HG03025 (cell line): ENCODE measurements at regions not wholly inside any gene's neighbourhood (a gene's known extent, or its start where the extent isn't known, plus 50 kb on each side); places are given as distances from the start of the nearest gene placed in this dataset.
"Not testable (repeated sequence)": the region's sequence is repeated elsewhere in the genome, so short reads cannot be mapped to it uniquely, and the experiment has no call there.

Source experiments
- ATAC-seq: cut with Tn5 transposase; IDR thresholded peaks from one replicate; pipeline ENCODE4 v1.9.1; 2021; ENCODE audit warnings: mild to moderate bottlenecking, moderate library complexity; ENCODE audit not compliant: unreplicated experiment, low FRiP score

DNA sequence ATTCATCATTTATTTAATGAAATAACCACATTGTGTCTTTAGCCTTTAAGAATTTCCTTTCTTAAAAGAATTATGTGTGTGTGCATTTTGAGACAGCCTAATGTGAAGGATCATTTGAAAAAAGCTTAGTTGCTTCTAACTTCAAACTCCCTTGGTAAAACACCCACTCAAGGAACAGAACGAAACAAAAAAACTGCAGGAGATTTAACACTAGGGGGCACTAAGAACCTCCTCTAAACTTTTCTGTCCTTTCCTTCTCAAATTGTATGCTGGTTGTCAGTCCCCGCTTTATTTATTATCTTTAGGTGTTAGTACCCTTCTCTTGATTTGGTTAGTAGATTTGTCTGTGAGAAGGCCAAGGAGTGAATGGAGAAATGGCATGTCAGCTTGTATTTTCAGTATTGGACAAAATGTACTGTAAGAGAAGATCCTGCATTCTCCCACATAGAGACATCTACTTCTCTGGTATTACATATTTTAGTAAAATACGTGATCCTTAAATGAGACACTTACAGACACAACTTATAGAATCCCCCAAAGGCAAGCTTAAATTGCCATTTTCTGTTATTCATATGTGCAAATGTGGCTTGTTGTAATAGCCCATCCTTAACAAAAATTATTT, 229.7 kb downstream of the MRPS30 start:
- peak; percentile 59 for ATAC-seq

DNA sequence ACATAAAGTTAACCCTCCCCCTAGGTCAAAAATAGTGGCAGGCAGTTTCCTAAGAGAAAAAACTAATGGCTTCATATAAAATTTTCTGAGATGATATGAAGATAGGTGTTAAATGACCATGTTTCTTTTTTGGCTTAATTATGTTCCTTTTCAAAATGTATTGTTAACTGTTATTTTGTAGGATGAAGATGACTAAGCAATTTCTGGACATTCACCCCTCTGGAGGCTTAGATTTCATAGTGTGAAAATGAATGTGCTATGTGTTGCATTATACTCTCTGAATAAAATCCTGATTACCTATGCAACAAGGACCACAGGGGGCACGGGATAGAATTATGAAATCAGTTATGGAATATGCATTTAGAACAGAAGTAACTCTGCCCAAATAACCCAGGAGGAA, 233.5 kb downstream of the MRPS30 start:
- ATAC-seq = no peak

DNA sequence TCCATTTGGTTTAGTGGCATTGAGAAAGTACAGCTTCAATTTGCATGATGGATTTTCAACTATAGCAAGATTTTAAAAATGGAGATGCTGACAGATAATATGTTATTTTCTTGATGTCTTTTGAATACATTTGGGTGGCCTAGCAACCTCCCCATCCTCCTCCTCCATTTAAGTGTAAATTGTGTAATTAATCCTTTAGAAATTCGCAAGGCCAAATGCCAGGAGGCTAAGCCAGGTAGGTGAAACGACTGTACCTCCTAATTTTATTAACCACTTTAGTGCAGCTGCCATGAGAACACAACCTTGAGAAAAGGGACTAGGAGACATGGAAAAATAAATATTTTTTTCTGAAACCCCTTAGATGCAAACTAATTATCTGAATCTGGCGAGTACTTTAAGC, 248.8 kb downstream of the MRPS30 start:
- no peak for ATAC-seq

DNA sequence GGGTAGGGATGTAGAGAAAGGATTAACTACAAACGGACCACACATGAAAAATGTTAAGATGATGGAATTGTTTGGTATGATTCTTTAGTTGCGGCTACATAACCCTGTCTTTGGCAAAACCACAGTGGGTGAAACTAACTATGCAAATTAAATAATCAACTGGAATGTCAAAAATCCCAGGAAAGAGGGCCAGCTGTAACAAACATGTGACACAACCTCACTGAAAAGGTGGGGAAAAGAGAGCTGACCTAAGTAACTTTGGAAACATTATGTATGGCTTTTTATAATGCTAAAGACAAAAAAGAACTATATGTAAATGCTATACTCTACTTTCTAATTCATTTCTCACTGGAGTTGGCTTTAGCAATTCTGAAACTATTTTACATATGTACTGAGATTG, 252.0 kb downstream of the MRPS30 start:
- ATAC-seq = no peak

DNA sequence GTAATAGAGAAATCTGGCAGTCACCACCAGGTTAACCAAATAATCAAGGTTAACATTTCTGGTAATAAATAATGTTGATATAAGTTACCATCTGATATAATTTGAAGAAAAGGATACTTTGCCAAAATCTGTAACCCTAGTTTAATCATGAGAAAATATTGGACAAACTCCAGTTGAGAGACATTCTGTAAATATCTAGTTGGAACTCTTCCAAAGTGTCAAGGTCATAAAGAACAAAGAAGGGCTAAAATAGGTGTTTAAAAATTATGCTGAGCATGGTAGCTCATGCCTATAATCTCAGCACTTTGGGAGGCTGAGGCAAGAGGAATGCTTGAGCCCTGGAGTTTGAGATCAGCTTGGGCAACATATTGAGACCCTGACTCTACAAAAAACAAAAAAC, 253.3 kb downstream of the MRPS30 start:
- no peak for ATAC-seq

DNA sequence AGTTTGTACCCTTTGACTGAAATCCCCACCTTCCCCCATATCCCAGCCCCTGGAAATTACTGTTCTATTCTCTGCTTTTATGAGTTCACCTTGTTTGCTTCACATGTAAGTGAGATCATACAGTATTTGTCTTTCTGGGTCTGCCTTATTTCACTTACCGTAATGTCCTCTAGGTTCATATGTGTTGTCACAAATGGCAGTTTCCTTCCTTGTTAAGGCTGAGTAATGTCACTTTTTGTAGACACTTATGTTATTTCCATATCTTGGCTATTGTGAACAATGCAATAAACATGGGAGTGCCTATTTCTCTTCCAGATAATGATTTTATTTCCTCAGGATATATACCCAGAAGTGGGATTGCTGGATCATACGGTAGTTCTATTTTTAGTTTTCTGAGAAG, 272.3 kb downstream of the MRPS30 start:
- ATAC-seq = no peak

DNA sequence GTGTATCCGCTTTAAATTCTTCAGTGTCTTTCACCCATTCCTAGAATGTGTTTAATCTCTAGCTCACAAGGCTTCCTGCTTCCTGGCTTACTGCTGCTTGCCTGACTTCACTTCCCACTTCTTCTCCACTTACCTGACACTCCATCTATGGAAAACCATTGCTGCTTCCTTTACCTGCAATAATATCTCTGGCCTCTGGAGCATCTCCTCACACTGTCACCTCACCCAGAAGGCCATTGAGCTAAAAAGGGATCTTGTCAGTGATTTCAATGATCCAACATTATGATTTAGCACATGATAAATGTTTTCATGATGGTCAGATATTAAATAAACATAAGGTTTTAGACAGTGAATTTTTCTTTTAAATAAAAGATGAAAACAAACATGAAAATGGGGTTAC, 281.1 kb downstream of the MRPS30 start:
- ATAC-seq = no peak

DNA sequence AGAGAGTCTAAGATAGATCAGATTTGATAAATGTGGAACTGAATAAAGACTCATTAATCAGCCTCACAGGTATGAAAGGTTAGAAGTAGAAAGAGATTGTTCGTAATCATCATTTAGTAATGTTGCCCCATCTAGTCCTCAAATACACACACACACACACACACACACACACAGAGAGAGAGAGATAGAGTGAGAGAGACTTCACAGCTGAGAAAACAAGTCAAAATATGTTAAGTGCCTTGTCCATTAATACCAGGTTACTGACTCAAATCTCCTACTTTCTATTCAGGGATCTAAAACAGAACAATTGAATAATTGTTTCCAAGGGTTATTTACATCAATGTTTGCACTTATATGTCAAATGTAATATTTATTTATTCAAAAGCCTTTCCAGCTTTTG, 284.6 kb downstream of the MRPS30 start:
- no peak for ATAC-seq

DNA sequence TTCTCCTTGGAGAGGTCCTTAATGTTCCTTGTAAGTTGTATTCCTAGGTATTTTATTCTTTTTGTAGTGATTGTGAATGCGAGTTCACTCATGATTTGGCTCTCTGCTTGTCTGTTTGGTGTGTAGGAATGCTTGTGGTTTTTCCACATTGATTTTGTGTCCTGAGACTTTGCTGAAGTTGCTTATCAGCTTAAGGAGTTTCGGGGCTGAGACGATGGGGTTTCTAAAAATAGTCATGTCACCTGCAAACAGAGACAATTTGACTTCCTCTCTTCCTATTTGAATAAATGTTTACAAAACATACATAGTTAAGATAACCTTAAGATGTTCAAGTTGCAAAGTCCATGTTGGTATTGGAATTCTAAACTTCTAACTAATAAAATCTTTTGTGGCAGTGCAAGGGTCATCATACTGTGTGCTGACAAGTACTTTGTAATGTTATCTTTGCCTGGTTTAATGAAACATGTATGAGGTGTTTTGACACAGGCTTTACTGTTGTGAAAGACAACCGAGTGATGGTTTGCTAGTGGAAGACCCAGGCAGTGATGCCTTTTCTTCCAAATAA, 286.2 kb downstream of the MRPS30 start:
- no peak for ATAC-seq

DNA sequence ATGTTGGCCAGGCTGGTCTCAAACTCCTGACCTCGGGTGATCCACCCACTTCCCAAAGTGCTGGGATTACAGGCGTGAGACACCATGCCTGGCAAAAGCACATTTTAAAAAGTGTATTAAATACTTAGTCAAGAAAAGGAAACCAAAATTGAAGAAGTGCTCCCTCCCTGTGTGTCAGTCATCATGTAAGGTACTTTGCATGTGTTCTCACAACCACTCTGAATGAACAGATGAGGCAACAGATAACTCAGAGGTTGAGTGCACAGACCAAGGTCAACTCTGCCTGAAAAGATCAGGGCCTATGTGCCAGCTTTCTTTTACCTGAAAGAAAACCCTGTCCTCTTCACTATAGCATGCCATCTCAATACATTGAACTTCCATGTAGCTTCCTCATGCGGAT, 289.7 kb downstream of the MRPS30 start:
- ATAC-seq = peak; percentile 79

DNA sequence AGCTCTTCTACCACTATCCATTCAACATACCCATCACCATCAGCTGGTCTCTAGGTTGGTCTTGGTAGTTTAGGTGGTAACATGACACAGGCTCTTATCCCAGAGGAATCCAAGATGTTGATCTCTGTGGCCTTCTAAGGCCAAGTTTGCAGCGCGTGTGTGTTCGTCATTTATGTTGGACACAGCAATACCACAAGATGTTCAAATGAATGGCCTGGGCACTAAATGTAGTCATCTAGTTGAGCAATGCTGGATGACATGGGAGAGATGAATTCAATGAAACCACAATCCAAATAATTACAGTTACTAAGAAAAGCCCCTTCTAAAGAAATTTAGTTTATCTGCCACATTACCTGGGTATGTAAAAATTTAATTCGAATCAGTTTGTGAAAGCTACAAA, 292.4 kb downstream of the MRPS30 start:
- no peak for ATAC-seq

DNA sequence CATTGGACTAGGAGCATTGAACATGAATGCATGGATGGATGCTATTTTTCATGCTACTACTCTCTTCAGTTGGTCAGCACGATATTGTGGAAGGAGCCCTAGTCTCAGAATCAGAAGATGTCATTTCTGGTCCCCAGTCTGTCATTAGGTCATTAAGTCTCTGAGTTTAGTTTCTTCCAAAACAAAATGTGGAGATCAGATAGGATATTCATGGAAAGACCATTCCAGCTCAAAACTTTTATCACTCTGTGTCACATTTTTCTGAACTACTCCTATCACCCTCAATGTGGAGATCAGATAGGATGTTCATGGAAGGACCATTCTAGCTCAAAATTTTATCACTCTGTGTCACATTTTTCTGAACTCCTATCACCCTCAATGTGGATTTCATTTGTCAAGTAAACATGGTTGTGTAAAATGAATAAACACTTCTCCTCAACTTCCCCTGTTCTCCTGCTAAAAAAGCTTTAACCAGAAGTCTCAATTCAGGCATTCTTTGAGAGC, 296.8 kb downstream of the MRPS30 start:
- no peak for ATAC-seq

DNA sequence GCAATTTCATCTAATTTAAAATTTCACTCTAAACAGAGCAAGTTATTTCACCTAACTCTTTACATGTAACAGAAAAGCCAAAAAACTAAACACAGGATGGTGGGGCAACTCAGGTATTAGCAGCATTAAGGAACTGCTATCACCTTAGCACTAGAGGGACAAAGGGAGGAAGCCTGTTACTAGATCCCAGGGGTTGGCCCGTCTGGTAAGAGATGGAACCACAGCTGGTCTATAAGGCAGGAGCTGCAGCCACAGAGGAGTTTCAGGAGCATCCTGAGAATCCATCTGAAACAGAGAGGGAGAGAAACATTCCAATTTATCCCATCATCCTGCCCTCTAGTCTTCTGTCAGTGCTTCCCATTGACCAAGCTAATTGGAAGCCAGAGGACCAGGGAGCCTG, 300.3 kb downstream of the MRPS30 start:
- ATAC-seq = no peak

DNA sequence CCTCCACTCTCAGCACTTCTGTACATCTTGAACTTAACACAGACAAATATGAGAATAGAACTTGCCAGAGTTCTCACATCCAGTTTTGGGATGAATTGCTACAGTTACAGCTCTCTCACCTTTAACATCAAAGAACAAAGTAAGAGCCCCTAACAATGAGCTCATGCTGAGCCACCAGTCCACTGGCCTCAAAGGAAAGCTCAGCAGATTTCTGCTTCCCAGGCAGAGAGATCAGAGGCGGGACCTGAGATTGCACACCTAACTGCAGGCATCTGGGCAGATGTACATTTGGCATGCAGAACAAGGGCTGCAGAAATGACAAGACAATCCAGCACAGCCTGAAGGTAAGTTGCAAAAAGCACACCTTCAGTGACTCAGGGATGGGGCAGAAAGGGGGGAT, 300.9 kb downstream of the MRPS30 start:
- no peak for ATAC-seq

DNA sequence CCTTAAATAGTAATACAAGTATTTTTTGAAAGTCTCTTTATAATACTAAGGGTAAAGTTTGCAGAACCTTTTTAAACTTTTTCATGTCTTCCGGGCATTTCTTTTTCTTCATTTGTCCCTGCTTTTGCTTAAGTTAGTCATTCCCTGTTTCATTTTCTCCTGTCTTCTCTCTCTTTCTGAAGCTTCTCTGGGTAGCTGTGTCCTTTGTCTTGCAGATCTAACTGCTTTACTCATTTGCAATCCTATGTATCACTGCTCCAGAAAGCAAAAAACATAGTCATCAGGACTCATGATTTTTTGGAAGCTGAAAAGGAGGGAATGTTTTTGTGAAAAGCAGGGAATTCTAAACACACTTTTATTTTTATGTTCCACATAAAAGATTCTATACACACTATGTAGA, 301.7 kb downstream of the MRPS30 start:
- ATAC-seq = no peak

DNA sequence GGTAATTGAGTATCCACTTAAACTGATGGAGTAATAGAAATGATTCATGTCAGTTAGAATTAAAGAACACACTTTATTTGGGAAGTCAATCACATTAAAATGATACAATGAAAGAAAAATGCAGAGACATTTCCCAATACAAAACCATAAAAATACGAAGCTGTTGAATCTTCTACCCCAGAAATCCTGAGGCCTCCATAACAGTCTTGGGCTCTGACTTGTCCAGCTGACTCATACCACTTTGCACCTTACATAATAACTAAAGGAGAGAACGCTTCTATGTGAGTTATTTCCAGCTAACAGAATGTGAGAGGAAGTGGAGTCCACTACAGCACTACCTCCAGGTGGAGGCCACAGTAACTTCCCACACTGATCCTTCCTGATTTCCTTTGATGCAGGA, 305.0 kb downstream of the MRPS30 start:
- ATAC-seq = no peak

DNA sequence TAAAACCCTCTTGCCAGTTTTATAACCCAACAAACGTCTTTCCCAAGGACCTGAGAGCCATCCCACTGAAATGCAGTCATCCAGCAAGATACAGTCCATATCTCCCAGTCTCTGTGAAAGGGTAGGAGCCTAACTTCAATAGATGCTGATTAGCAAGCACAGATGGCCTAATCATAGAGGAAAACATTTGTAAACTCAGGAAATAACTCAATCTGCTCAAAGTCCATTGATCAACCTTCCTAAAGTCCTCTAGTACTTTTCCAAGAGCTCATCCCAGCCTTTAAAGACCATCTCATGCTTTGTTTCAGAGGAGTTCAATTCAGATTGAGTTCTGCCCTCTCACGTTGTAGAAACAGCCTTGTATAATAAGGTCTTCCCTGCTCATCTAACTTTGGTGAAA, 324.2 kb downstream of the MRPS30 start:
- no peak for ATAC-seq

DNA sequence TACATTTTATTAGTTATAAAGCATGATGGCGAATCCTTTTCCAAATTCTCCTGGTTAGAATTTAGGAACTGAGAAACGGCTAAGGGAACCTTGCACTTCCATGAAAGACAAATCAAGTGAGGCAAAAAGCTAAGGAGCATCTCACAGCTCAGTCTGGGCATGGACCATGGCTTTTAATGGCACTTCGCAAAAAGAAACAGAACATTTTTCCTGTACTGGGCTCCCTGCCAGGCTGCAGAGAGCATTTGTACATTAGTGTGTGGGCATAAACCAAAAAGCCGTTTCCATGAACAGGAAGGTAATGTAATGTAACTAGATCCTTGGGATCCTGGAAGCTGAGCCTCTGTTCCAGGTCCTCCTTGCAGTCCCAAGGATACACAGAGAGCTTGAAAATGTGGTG, 354.2 kb downstream of the MRPS30 start:
- ATAC-seq = no peak

DNA sequence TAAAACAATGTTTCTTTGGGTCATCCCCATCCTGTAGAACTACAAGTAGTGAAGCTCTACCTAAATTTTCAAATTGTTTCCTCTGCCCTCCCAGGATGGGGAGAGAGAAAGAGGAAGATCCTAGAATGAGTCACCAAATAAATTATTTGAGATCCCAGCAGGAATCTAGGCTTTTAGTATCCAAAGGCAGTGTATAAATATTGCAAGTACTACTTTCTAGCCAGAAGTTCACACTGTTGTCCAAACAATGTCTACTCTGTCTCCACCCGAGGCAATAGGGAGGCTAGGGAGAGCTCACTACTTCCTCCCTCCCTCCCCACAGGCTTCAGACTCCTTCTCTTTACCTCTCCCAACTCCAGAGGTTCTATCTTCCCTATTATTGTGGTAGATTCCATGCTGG, 362.8 kb downstream of the MRPS30 start:
- ATAC-seq = no peak

DNA sequence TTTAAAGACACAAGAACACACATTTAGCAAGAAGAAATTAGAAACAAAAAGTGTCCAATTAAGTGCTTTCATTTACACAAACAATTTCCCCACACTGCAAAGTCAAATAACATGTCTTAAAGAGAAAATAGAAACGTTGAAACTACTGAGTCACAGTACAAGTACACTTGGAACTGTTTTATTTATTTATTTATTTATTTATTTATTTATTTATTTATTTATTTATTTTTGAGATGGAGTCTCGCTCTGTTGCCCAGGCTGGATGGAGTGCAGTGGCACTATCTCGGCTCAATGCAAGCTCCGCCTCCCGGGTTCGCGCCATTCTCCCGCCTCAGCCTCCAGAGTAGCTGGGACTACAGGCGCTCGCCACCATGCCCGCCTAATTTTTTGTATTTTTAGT, 363.9 kb downstream of the MRPS30 start:
- not testable (repeated sequence) for ATAC-seq

DNA sequence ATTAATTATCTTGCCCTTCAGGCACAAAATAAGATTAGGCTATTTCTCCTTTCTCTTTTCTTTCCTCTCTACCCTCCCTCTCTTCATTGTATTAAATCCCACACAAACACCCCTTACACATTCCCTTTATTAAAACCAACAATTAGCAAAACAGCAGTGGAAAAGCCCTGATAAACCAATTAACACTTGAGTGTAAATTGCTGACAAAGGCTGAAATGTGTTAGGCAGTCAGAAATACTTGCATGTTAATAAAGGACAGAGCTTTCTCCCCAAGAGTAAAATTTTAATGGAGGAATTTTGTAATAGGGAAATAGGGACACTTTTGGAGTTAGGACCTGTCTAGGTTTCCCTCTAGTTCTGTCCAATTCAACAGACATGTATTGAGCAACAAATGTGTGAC, 370.9 kb downstream of the MRPS30 start:
- ATAC-seq = no peak

DNA sequence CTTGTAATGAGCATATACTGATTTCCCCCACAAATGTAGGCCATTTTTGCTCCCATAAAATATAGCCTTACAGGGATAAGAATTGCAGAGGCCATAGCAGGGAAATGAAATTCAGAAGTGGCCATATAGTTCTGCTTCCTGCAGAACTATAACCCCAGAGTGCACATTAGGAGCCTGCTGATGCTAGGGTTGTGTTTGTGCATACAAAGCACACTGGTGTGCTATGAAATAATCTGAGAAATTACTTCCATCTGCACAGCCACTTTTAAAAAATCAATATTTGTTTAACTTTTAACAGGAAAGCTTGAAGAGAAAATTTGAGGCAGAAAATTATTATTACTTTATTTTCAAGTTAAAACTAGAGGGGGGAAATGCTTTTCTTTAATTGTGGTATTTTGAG, 380.3 kb downstream of the MRPS30 start:
- no peak for ATAC-seq

DNA sequence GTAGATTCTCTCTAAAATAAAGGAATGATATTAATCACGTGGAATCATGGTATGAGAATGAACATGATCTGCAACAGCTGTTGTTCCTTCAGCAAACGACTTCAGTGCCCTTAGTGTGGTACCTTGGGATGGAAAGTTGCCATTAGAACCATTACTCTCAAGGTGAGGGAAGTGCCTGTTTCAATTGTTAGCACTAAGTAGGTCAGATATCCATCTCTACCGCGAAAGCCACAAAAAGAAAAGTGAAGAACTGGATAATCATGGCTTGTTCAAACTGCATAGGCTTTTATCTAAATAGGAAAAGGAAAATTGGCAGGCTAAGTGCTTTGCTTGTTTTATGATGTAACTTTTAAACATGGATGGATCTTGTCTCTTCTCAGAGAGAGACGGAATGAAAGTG, 380.7 kb downstream of the MRPS30 start:
- no peak for ATAC-seq
